H1 (cell line): ENCODE measurements at regions not wholly inside any gene's neighbourhood (a gene's known extent, or its start where the extent isn't known, plus 50 kb on each side); places are given as distances from the start of the nearest gene placed in this dataset.

Source experiments
- CEBPB ChIP-seq: IDR thresholded peaks from 2 replicates; pipeline ENCODE4 v1.6.1; 2012; ENCODE audit warnings: low read depth, low read length
- CHD7 ChIP-seq: fragments of 300-600 bp; sonication (generic); IDR thresholded peaks from 2 replicates; pipeline ENCODE4 v1.7.1; 2012; ENCODE audit warnings: low read length, moderate library complexity, mild to moderate bottlenecking, inconsistent platforms; ENCODE audit not compliant: insufficient replicate concordance
- CTBP2 ChIP-seq: IDR thresholded peaks from 2 replicates; pipeline ENCODE4 v1.7.0; 2011; ENCODE audit warnings: borderline replicate concordance, mild to moderate bottlenecking, moderate library complexity, mixed read lengths, low read length; ENCODE audit not compliant: insufficient read depth, insufficient read length
- CTCF ChIP-seq, 3 experiments: IDR thresholded peaks; 1 replicate in 2 of 3; 2 replicates in 1 of 3; pipeline versions ENCODE4 v1.5.1 to v1.6.1; 2011; ENCODE audit warnings: low read length in 3 of 3, mild to moderate bottlenecking in 3 of 3, inconsistent platforms in 2 of 3, low read depth in 1 of 3, moderate library complexity in 1 of 3; ENCODE audit not compliant: insufficient read depth in 1 of 3; ENCODE audit errors: control extremely low read depth in 1 of 3
- POLR2A ChIP-seq, 2 experiments: IDR thresholded peaks; 1 replicate in 1 of 2; 2 replicates in 1 of 2; pipeline ENCODE4 v1.6.1; 2011; ENCODE audit warnings: low read depth in 2 of 2, low read length in 2 of 2, mild to moderate bottlenecking in 2 of 2; ENCODE audit errors: control extremely low read depth in 1 of 2
- SIN3A ChIP-seq, 2 experiments: IDR thresholded peaks in 1 of 2; conservative IDR thresholded peaks in 1 of 2; 2 replicates each; pipeline ENCODE4 v1.6.1; 2011 to 2012; ENCODE audit warnings: low read length in 2 of 2, improper control_type of control experiment in 1 of 2, low read depth in 1 of 2, mild to moderate bottlenecking in 1 of 2
- SRF ChIP-seq: IDR thresholded peaks from 2 replicates; pipeline ENCODE4 v1.6.1; 2011; ENCODE audit warnings: mild to moderate bottlenecking, low read depth, low read length, moderate library complexity
- USF2 ChIP-seq: IDR thresholded peaks from 2 replicates; pipeline ENCODE4 v1.6.1; 2011; ENCODE audit warnings: low read length, improper control_type of control experiment
- YY1 ChIP-seq: IDR thresholded peaks from 2 replicates; pipeline ENCODE4 v1.6.1; 2011; ENCODE audit warnings: low read depth, mild to moderate bottlenecking, low read length

GRCh38 chr12:17062267-17063036 lies 456.5 kb upstream of the LMO3 start:
- TF ChIP-seq CTCF (IDR thresholded peaks at IDR 0.05; ENCODE audit: control extremely low read depth in 1 of 3, insufficient read depth in 1 of 3, low read depth in 1 of 3, low read length in 3 of 3) = no peak
- no peak for TF ChIP-seq CEBPB
- no peak for TF ChIP-seq USF2
- TF ChIP-seq POLR2A (IDR thresholded peaks at IDR 0.05; ENCODE audit: control extremely low read depth in 1 of 2, low read depth in 2 of 2, low read length in 2 of 2) = no peak
- no peak for TF ChIP-seq CTBP2
- no peak for TF ChIP-seq SRF
- no peak for TF ChIP-seq CHD7
- no peak for TF ChIP-seq SIN3A (conservative IDR thresholded peaks at IDR 0.05 in 1 of 2, IDR thresholded peaks at IDR 0.05 in 1 of 2; ENCODE audit: low read depth in 1 of 2, low read length in 2 of 2)
- no peak for TF ChIP-seq YY1
